ENCODE measurements at regions not wholly inside any gene's neighbourhood (a gene's known extent, or its start where the extent isn't known, plus 50 kb on each side); places are given as distances from the start of the nearest gene placed in this dataset.

DNA sequence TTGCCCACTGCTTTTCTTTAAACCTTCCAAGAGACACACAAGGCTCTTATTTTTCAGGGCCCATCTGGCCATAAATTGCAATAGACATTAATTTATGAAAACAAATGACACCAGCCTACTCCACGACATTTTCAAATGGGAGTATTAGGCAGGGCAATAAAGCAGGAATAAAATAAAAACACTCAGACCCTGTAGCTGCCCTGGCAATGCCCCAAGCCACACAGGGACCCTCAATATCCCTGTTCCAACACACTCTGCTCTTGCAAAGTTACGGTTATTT is 550.8 kb upstream of the TNP1 start:
- no peak for DNase-seq (ENCODE audit: low spot score)

DNA sequence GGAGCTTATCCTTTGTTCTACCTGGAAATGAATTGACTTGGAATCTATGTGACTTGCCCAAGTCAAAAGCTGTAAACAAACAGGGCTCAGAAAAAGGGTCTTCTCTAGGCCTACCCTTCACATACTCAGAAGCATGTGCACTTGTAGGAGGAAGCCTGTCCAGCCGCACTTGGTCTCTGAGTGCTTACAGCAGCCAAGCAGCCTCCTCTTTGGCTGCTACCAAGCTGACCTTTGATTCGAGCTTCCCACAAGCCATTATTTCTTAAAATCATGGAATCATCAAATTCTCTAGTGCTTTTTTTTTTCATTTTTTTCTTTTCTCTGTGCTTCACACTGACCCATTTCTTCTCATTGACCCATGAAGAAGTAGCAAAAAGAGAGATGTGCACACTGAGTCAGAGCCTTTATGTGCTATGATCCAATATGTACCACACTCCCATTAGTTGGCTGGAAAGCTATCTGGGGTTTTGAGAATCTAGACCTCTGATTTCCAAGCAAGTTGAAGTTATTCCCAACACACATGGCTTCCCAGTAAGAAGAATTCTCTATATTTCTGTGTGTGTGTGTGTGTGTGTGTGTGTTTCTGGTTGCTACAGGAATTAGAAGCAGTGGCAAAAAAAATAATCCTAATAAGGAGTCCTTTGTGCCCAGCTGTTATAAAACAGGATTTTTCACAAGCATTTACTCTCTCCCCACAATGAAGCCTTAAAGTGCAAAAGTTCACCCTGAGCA is 550.3 kb upstream of the TNP1 start:
- DNase-seq (ENCODE audit: low spot score) = no peak

DNA sequence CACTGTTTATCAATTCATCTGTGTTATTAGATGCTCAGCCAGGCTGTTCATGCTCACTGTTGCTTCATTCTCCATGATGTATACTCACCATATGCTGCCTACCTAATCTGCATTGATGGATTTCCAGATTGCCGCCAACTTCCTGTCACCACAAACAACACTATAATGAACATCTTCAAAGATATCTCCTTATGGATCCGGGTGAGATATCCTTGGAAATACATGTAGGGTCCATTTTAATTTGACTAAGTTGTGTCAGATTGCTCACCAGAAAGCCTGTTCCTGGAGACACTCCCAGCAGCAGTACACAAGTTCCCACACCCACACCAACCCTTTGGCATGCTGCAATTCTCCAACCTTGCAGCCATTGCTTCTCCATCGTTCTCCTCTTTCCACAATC is 547.5 kb upstream of the TNP1 start:
- DNase-seq (ENCODE audit: low spot score) = no peak

DNA sequence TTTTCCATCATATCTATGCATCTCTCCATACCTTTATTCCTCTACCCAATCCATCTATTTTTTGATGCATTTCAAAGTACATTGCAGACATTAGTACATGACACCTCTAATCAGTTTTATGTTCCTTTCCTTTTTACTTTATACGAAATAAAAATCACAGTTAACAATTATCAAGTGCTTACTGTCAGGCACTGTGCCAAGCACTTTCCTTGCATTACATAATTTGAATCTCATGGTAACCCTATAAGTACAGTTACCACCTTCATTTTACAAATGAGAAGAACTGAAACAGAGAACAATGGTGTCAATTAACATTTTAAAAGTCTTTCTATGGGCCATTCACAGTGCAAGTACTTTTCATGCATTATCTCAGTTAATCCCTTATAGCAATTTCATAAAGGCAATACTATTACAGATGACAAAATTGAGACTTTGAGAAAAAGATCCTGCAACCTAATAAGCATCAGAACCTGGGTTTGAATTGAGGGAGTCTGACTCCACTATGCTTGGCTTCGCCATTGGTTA is 544.4 kb upstream of the TNP1 start:
- DNase-seq (ENCODE audit: low spot score) = no peak

- DNase-seq (ENCODE audit: low spot score) = peak; percentile 24
Measured at GRCh38 chr2:217402761-217403383, 543.0 kb upstream of the TNP1 start.

DNA sequence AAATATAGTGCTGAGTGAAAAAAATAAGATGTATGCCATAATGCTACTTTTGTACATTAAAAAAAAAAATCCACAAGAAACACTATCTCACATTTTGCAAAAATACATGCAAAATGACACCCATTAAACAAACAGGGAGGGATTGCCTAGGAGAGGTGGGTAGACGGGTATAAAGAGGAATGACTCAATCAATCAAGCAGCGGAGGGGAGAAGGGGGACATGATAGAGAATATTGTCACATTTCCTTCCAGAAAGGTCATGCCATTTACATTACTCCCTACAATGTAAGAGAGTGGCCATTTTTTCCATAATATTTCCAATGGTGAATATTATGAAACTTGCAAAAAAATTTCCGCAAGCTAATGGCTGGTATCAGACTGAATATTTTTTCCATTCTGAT is 542.3 kb upstream of the TNP1 start:
- DNase-seq (ENCODE audit: low spot score) = no peak

DNA sequence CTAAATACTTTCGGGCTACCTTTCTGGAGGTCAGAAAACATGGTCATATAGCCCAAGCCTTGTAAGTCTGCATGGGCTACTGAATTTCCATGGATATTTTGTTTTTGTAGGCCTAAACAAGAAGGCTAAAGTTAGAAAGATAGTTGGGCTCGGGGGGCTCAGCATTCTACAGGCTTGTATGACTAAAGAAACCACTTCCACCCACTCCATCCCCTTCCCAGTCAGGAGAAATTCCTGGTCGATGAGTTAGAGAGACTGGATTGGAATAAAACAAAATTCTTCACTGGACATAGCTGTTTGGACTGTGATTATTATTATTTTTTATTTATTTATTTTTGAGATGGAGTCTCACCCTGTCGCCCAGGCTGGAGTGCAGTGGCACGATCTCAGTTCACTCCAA is 539.4 kb upstream of the TNP1 start:
- DNase-seq (ENCODE audit: low spot score) = no peak

DNA sequence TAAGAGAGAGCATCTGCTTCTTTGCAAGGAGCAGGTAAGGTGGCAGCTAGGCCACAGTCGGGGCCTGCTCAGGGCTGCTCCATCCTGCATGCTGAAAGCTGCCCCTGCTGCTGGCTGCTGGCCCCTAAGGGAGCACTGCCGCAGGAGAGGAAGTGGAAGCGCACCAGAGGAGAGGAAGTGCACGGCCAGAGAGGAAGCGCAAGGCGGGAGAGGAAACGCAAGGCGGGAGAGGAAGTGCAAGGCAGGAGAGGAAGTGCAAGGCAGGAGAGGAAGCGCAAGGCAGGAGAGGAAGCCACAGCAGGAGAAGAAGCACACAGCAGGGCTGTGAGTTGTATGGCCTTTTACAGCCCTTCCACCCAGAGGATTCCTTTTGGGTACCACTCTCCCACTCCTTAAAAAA is 539.0 kb upstream of the TNP1 start:
- DNase-seq (ENCODE audit: low spot score) = no peak

DNA sequence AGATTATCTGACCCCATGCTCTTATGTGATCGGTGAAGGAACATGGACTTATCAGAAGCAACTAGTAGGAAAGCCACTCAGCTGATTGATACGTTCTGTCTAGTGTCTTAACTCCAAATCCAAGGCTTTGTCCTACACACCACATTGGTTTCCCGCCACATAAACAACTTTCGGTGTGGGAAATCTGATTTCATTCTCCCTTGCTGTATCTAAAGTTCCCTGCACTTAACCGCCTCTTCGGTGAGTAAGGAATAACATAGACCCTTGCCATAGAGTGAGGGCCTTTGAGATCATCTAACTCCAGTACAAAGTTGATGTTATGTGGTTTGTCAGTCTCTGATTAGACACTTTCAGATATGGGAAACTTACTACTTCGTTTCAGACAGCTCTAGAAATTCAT is 538.2 kb upstream of the TNP1 start:
- DNase-seq (ENCODE audit: low spot score) = no peak

DNA sequence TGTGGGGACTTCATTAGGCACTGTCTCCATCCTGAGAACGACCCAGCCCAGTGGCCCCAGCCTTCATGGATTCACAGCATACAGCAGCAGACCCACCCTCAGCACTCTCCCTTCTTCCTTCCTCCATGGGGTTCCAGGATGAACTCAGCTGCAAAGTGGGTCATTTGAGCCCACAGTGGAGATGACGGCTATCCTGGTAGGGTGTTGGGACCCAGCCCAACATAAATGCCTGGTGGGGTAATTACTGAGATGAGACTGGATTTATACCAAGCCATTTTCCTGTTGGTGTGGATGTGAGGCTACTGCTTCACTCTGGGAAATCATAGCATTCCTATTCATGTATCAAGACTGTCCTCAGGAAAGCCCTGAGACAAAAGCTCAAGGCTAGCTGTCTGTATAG is 536.7 kb upstream of the TNP1 start:
- no peak for DNase-seq (ENCODE audit: low spot score)

DNA sequence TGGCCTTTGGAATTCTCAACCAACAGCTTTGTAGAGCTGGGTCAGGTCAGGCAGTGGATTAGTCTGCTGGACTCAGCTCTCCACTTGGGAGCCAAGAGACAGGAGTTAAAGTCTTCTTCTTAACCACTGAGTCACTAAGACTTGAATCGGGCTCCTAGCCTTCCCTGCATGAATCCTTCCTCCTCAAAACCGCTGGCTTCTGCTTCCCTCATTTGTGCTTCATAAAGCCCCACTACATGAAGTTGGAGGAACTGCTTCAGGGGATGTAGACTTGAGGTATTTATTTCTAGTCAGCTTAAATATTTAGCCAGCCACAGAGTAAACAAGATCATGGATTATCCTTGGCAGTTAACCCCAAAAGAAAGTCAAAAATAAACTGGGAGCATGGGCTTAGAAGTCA is 536.3 kb upstream of the TNP1 start:
- DNase-seq (ENCODE audit: low spot score) = no peak

GRCh38 chr2:217394510-217395351 is 534.9 kb upstream of the TNP1 start:
- DNase-seq (ENCODE audit: low spot score) = no peak

DNA sequence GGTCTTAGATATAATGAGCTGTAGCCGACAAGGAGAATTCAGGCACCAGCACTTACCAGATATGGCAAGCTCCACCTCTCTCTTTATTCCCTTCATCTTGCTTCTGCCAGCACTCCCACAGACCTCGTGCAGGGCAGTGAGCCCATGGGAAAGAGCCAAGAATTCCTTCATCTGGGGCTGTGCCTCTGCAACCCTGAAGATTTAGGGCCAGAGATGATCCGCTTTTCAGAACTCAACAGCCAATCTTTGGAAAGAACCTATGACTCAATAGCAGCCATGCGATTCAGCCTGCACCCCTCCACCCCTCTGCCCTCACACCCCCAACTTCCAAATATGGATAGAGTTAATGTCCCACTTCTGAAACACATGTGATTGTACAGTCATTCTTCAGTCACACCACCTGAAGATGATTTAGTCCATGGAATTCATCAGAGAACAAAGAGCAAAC is 533.7 kb upstream of the TNP1 start:
- DNase-seq (ENCODE audit: low spot score) = peak; percentile 70

DNA sequence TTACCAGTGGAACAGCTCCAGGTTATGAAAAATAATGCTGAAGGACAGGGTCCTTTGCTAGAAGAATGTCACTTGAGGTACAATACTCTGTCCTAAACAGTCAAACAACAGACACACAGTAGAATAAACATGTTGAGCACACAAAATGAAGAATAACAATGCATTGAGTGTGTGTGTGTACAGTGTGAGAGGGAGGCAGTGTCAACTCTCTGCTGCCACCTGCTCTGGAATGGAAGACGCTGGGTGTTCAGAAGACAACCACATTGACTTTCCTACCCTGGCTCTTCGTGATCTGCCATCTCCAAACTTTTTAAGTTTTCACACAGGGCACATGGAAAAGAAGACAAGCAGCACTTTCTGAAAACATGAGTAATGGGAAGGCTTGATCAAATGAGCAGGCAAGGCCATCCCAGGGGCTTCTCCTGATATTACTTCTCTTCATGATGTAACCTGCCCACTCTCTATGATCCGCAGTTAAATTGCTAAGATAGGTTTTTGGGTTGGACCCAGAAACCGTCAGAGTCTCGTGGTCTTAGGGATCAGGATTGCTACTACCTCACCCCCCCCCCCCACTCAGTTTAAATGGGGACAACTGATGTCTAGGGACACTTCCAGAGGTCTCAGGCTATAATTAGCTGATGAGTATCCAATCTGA is 533.2 kb upstream of the TNP1 start:
- DNase-seq (ENCODE audit: low spot score) = no peak

GRCh38 chr2:217387776-217388387 is 528.0 kb upstream of the TNP1 start:
- no peak for DNase-seq (ENCODE audit: low spot score)

DNA sequence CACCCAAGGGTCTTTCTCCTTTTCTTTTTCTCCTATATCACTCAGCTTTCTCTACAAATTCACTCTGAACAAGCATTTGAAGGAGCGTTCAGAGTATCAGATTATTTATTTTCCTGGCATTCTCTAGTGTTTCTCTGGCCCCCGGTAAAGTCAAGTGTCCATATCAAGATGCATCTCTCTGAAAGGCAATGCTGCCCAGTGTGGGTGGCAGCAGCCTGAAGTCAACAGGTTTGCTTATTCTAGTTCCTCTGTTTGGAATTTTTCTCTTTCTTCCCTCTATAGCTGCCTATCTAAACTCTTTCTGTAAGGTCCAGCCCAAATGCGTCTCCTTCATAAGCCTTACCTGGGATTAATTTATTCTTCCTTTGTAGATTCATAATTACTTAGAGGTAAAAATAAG is 526.2 kb upstream of the TNP1 start:
- no peak for DNase-seq (ENCODE audit: low spot score)

GRCh38 chr2:217383620-217384019 is 523.8 kb upstream of the TNP1 start:
- DNase-seq (ENCODE audit: low spot score) = no peak

- DNase-seq (ENCODE audit: low spot score) = no peak
Measured at GRCh38 chr2:217382794-217383193, 522.9 kb upstream of the TNP1 start.

- DNase-seq (ENCODE audit: low spot score) = peak; percentile 94
Measured at GRCh38 chr2:217379807-217380206, 519.9 kb upstream of the TNP1 start.

DNA sequence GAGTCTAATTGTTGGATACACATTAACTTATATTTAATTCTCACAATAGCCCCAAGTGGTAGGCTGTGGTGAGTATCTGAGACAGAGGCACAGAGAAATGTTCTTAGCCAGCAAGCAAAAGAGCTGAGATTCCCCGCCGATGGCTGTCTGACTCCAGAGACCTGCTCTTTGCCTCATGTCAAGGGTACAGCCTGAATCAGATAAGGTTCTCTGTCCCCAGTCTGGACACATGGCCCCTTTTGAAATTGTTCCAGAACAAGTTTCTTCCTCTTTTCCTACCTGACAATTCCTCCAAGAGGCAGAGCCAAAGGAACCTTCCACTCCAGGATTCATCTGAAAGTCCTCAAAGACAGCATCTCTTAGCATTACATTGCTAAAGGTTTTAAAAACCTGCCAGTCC is 512.9 kb upstream of the TNP1 start:
- no peak for DNase-seq (ENCODE audit: low spot score)

DNA sequence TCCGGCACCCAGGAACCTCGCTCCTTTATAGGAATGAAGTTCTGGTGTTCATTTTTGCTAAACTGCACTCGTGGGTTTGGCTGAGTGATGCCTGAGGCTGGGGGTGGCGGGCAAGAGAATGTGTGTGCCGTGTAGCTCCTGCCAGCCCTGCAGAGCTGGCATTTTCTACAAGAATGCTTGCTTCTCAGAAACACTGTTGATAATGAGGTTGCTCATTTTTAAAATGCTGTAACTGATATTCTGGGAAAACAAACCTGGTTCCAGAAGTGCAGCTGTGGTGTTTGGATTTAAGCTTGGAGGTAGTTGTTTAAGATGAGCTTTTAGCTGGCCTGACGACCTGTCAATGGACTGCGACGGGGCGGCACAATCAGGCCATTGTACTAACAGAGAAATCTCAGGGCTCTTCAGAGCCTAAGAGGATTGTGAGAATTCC is 511.9 kb upstream of the TNP1 start:
- no peak for DNase-seq (ENCODE audit: low spot score)

DNA sequence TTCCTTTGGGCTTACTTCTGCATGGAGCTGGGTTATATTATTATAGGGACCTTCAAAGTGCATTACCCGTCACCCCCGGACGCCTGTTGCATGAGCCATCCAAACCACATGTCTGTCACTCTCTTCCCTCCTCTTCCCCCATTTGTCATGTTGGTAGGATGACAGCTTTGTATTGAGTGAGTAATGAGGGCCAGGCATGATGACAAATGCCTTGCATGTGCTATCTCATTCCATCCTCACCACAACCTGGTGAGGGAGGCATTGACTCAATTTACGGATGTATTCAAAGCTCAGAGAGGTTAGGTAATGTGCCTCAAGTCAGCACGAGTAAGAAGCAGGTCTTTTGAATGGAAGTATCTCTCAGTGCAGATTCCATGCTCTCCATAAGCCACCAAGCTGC is 510.5 kb upstream of the TNP1 start:
- no peak for DNase-seq (ENCODE audit: low spot score)
